ENCODE measurements at regions not wholly inside any gene's neighbourhood (a gene's known extent, or its start where the extent isn't known, plus 50 kb on each side); places are given as distances from the start of the nearest gene placed in this dataset.

DNA sequence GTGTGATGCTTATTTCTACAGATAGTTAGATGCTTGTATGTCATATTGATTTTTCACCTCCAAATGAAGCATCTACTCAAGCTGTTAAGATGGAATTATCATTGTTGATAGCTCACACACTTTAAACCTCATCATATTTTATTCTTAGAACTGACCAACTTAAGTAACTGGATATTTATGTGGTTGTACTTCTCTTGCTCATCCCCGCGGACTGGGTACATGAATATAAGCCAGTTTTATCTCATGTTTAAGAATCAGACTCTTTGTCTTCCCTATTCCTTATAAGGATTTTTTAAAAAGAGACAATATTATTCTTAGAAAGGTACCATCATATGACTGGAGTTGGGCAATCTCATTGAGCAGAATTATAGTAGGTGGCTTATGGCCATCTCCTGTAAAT, 358.7 kb downstream of the DSC3 start:
- TF ChIP-seq, protein P1, sequence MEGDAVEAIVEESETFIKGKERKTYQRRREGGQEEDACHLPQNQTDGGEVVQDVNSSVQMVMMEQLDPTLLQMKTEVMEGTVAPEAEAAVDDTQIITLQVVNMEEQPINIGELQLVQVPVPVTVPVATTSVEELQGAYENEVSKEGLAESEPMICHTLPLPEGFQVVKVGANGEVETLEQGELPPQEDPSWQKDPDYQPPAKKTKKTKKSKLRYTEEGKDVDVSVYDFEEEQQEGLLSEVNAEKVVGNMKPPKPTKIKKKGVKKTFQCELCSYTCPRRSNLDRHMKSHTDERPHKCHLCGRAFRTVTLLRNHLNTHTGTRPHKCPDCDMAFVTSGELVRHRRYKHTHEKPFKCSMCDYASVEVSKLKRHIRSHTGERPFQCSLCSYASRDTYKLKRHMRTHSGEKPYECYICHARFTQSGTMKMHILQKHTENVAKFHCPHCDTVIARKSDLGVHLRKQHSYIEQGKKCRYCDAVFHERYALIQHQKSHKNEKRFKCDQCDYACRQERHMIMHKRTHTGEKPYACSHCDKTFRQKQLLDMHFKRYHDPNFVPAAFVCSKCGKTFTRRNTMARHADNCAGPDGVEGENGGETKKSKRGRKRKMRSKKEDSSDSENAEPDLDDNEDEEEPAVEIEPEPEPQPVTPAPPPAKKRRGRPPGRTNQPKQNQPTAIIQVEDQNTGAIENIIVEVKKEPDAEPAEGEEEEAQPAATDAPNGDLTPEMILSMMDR (conservative IDR thresholded peaks at IDR 0.05) = no peak
- H3K27me3 Mint-ChIP-seq (ENCODE audit: low read depth) = no peaks in the 10 kb centered on the region
- H3K4me3 Mint-ChIP-seq = no peak overlapping the region
- H3K4ac ChIP-seq (ENCODE audit: low read depth, low read length) = no peak overlapping the region
- no peaks in the 10 kb centered on the region for H3K36me3 Mint-ChIP-seq (ENCODE audit: insufficient read depth in 1 of 3, low read depth in 3 of 3)
- no peak overlapping the region for H3T11ph ChIP-seq (ENCODE audit: low read length)
- H3K4me2 ChIP-seq (ENCODE audit: insufficient read depth, insufficient read length, low read length) = no peak overlapping the region
- no CpG with 5 or more reads among the region's 2 CpGs for WGBS (ENCODE audit: extremely low coverage, insufficient read length, low lambda C conversion rate)
- no peaks in the 10 kb centered on the region; the same call in 1 of the 2 replicates for H3K4me1 ChIP-seq (ENCODE audit: insufficient read depth, low read length)
- H3K23me2 ChIP-seq (ENCODE audit: insufficient read length, low read depth, low read length, poor library complexity, severe bottlenecking) = no peaks in the 10 kb centered on the region
- H4K8ac ChIP-seq (replicated peaks; ENCODE audit: insufficient read length, low read depth, low read length) = no peak overlapping the region
- H4K91ac ChIP-seq (ENCODE audit: insufficient read length, low read depth, low read length) = no peak overlapping the region
- H2BK20ac ChIP-seq (ENCODE audit: low read depth, low read length, poor library complexity, severe bottlenecking) = no peak overlapping the region
- H2BK5ac ChIP-seq (ENCODE audit: insufficient read length, low read length) = no peak overlapping the region
- H3K4me1 Mint-ChIP-seq = peaks cover 3% of the 10 kb centered on the region in 2 experiments; a peak in 1 of 4 replicates
- no peak overlapping the region for H2BK12ac ChIP-seq (ENCODE audit: insufficient read length, low read depth, low read length)
- H3K79me2 ChIP-seq (ENCODE audit: insufficient read depth, low read length) = no peaks in the 10 kb centered on the region
- no peaks in the 10 kb centered on the region for H4K20me1 ChIP-seq (ENCODE audit: control insufficient read depth, insufficient read depth, insufficient read length)
- H3K9me3 ChIP-seq (ENCODE audit: control insufficient read depth, low read depth, low read length) = no peaks in the 10 kb centered on the region
- H3K79me1 ChIP-seq (ENCODE audit: insufficient read depth, low read depth, low read length, poor library complexity, severe bottlenecking) = no peaks in the 10 kb centered on the region
- no peak overlapping the region for H2AK5ac ChIP-seq (ENCODE audit: insufficient read length, low read length)
- H2AFZ ChIP-seq (ENCODE audit: low read length) = no peak overlapping the region
- DNase-seq = no peak
- no peaks in the 10 kb centered on the region for H3K27me3 ChIP-seq (ENCODE audit: insufficient read depth, low read length)
- H2BK15ac ChIP-seq (ENCODE audit: low read depth, low read length) = no peak overlapping the region
- H3K23ac ChIP-seq (ENCODE audit: insufficient read length, low read depth, low read length) = no peak overlapping the region
- H3K18ac ChIP-seq (ENCODE audit: insufficient read length, low read depth, low read length) = no peak overlapping the region
- H2BK120ac ChIP-seq (ENCODE audit: low read depth, low read length, poor library complexity, severe bottlenecking) = no peak overlapping the region
- no peak overlapping the region for H3K27ac ChIP-seq (ENCODE audit: insufficient read length, low read depth, low read length)
- H3K27ac Mint-ChIP-seq = no peak overlapping the region
- no peak overlapping the region for H3K9ac ChIP-seq (ENCODE audit: extremely low read depth, insufficient read length, low read length)
- H3K9me3 Mint-ChIP-seq = no peaks in the 10 kb centered on the region
- no peak overlapping the region for H4K5ac ChIP-seq (ENCODE audit: insufficient read length, low read depth, low read length)
- no peak overlapping the region for H3K56ac ChIP-seq (ENCODE audit: insufficient read length, low read depth, low read length)
- no peak overlapping the region for H3K14ac ChIP-seq (ENCODE audit: insufficient read depth, low read length)
